HG03460 (cell line): ENCODE measurements at regions not wholly inside any gene's neighbourhood (a gene's known extent, or its start where the extent isn't known, plus 50 kb on each side); places are given as distances from the start of the nearest gene placed in this dataset.

Experiments used
- ATAC-seq: cut with Tn5 transposase; IDR thresholded peaks from one replicate; pipeline ENCODE4 v1.9.1; 2021; ENCODE audit not compliant: unreplicated experiment

DNA sequence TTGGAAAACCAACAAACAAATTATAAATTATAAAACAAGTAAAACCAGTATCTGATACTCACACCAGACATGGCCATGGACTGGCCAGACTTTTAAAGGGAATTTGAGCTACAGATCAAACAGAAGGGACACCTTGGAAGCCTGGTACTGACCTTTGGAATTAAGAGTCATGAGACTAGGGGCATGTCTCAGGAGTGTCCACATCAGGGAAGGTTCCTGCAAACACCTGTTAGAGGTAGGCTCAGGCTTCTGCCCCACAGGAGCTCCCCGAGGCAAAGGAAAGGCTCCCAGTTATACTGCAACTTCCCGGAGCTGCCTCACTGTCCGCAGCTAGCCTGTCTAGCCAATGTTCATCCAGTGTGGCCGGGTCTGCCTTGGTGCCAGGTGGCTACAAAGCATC lies 290.1 kb downstream of the BUD13 start:
- ATAC-seq = no peak

- ATAC-seq = no peak
Observed at GRCh38 chr11:116481126-116481675, 291.6 kb downstream of the BUD13 start.

DNA sequence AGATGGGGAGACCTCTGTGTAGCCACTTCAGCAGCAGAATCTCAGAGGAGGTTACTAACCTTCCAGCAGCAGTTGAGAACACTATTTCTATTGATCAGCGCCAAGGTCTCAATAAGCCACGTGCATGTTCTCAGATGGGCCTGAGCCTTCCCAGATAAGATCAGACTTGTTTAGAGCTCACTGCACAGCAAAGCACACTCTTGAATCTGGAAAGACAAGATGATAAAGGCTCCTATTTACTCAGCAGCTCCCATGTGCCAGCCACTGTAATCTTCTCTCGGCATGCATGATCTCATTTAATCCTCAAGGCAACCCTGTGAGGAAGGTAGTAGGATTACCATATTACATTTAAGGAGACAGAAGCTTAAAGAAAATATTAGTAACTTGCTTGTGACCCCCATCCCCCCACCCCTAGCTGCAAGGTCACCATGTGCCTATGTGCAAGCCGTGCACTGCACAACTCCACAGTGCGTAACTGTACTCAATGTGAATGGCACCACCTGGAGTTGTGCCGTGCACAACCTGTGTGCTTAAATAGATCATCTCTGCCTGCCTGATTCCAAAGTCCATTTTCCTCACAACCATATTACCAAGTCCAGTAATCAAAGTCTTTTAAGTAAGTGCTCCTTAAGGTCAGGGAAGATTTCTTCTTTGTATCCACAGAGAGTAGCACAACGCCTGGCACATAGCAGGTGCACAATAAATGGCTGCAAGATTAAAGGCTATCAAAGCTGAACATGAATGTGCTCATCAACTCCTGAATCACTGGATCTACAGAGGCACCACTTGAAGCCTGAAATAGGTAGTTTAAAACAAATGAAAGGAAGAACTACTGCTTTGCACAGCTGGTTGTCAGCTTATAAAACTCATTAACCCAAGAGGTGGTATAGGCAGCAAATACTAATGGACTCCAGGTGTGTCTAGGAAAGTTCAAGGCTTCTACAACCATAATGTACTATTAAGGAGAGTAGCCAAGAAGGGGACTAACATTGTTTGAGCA lies 293.8 kb downstream of the BUD13 start:
- ATAC-seq = no peak

DNA sequence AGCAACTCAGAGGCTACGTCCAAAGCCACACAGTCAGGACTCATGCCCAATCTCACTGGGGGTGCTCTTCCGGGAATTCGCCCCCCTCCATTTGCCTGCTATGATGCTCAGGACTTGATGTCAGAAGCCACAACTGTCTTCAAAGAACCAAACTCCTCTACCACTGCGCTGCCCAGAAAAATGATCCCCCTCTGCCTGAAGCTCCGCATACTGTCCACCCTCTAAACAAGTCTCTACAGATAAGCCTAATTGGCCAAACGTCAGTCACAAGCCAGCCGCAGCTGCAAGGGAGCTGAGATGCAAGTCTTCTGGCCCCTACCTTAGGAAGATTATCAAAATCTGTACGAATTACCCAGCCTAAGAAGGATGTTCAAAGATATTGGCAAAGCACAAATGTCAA lies 294.6 kb downstream of the BUD13 start:
- no peak for ATAC-seq

GRCh38 chr11:116473790-116474346 lies 298.9 kb downstream of the BUD13 start:
- no peak for ATAC-seq

DNA sequence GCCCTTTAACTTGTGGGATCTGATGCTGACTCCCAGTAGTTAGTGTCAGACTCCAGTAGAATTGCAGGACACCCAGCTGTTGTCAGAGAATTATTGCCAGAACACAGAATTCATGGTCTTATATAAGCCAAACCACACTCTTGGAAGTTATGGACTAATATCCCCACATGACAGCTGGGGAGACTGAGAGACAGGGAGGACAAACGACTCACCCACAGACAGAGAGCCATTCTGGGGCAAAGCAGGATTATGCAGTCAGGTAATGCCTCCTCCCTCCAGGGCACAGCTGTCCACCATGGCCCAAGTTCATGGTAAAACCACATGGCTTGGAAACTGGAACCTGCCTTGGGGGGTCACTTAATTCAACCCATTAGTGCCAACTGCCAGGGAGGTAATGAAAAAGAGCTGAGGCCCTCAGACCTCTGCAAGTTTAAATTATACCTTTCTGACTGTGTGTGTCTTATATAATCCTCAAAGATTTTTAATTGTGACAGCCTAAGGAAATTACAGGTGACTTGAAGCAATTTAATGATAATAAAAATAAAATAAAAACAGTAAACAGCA lies 299.5 kb downstream of the BUD13 start:
- no peak for ATAC-seq

DNA sequence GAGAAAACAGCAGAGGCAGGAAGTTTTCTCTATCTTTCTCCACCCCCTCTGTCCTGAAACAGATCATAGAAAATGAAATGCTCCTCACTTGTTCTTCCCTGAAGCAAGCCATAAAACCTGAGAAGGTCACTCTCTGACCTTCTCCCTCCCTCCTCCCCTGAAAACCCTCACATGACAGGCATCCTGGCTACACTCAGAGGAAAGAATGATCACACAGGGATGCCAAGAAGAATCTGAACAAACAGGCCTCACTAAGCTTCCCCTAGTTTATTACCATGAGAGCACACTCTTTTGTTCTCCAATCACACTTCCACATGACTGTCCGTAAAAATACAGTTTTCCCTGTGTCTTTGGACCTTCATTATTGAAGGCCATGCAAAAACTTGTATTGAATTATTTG lies 300.1 kb downstream of the BUD13 start:
- ATAC-seq = no peak

GRCh38 chr11:116471608-116472256 lies 301.1 kb downstream of the BUD13 start:
- ATAC-seq = no peak

- no peak for ATAC-seq
Observed at GRCh38 chr11:116468699-116469098, 304.1 kb downstream of the BUD13 start.

DNA sequence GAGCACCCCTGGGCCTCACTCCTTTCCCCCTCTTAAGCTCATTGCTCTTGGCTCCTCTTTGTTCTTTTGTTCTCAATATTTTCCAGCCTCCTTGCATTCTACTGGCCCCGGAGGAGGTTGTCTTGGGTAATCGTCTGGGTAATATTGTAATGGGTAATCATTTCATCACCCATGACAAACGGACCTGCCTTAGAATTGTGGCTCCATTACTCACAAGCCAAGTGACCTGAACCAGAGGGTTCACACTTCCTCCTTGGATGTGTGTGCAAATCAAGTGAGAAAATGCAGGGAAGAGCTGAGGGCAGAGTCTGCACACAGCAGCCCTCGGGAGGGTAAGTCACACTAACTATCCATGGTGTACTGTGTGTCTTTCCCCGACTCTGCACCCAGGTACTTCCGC lies 305.0 kb downstream of the BUD13 start:
- no peak for ATAC-seq

DNA sequence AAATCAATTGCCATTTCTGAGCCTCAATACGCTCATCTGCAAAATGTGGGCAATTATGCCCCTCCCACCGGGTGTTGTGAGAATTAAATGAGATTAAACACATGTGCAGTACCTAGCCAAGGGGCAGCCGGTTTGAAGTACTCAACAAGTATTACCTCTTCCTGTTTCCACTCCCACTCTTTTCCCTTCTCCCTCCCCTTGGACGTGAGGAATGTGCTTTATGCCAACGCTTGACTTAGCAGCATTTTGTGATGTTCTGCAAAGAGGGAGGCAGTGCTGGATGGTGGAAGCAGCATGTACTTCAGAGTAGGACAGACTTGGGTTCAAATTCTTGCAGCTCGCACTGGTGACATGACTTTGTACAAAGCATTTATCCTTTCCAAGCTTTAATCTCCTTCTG lies 306.0 kb downstream of the BUD13 start:
- ATAC-seq = no peak

- no peak for ATAC-seq
Observed at GRCh38 chr11:116466191-116466590, 306.6 kb downstream of the BUD13 start.

DNA sequence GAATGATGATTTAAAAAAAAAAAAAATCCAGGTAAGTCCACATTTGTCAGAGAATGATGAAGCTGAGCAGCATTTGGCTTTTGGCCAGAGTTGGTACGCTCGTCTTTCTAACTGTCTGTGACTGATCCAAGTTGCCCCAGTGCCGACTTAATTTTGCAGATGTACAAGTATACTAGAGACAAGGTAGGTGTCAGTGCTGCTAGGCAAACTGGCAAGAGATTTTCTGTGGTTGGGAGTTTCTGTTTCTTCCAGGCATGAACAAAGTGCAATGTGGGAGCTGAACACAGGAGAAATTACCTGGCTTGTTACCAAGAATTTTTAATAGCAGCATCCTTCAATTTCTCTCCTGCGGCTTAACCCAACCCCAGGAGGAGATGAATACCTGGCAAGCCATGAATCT lies 307.7 kb downstream of the BUD13 start:
- no peak for ATAC-seq

GRCh38 chr11:116461789-116462188 lies 311.0 kb downstream of the BUD13 start:
- ATAC-seq = no peak

DNA sequence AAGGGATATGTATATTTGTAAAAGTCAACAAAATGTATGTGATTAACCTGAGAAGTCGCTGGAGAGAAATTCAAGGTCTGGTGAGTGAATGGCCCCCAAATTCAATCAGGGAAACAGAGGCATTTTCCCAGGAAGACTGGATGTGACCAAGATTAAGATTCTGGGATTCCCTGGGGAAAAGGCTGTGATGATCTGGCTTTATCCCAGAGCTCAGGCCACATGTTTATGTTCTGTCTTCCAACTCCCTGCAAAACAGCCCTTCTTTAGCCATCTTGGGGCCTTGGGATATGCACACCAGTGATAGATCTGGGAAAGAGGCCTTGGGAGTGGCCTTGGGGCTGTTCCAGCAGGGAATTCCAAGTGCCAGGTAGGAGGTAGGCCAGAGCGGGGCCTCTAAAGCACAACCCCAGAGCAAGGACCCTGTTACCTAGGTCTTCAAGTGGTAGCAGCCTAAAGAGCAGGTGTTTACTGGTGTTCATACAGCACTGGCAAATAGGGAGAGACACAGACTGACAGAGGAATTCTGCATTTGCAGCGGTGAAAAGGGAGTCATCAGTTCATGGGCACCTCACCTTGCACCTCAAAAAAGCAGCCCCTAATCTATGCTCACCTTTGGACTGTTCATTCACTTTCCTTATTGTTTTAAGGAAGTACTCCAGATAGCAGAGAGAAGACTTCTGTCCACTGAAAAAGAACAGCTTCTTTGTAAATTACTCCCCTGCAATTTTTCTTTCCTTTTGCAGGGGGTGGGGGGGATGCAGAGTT lies 312.4 kb downstream of the BUD13 start:
- no peak for ATAC-seq

DNA sequence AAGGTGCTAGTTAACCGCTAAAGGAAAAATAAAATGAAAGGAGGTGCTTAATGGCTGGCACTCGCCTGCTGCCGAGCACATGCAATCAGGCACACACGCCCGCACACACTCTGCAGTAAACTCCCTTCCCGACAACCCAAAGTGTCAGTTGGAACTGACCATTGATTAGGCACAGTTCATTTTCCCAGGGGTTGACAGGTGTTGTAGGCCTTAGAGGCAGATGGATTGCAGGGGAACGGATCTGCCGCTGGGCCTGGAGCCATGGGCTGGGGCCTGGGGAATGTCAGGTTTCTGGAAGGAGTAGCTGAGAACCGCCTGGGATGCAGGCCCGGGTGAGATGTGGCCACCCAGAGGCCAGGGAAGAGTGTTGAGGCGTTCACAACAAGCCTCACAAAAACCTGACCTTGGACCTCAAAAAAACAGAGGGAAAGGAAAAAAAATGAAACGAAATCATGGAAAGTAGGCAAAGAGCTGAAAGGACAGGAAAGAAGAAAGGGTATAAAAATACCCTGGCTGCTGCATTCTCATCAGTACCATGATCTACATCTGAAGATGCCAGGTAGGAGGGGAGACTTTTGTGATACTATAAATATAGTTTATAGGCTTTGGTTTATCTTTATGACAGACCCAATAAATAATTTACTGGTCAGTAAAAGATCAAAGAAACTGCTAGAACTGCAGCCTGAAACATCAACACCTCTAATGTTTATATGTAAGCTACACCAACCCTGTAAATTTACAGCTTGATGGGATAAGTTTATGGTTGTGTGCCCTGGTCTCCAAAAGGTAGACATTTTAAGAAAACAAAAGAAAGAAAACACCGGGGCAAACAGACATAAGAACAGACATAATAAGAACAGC lies 313.4 kb downstream of the BUD13 start:
- ATAC-seq = no peak

DNA sequence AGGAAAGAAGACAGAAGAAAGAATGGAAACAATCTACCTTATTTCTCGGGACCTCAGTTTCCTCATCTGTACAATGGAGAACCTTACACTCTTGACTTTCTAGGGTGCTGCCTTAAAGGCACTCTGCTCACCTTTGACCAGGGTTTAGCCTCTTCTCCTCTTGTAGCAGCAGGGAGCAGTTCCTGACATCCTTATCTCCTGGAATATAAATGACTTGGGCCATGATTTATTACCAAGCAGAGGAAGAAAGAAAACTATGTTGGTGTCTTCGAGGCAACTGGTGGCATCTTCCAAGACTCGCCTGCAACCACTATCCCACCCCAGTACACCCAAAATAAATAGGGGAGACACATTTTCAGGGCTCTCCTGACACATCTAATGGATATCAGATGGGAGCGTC lies 314.2 kb downstream of the BUD13 start:
- ATAC-seq = no peak

DNA sequence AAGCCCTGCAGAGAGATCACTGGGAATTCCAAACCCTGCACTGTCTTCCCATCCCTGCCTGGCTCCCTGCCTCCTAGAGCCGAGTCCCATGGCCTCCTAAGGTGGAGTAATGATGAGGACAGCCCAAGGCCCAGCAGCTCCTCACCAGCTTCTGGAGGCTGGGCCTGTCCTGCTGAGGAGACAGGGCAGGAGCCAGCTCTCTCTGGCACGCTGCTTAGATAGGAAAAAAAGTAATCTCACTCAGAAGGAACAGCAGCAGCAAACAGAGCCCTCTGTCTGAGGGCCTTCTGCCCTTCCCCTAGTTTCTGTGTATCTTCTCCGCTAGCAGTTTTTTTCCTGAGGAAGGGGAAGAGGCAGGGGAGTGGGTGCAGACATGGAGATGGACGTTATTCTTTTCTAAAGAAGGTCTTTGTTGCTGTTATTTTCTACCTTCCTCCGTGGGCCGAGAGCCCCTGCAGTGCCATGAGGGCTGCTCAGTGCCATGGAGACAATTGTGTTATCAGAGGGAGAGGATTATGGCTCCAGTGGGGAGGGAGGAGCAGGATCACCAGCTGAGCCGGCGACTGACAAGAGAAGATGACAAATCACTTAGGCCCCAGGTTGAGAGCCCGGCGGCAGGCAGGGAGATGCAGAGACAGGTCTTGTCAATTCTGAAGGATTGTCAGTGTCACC lies 315.3 kb downstream of the BUD13 start:
- no peak for ATAC-seq

DNA sequence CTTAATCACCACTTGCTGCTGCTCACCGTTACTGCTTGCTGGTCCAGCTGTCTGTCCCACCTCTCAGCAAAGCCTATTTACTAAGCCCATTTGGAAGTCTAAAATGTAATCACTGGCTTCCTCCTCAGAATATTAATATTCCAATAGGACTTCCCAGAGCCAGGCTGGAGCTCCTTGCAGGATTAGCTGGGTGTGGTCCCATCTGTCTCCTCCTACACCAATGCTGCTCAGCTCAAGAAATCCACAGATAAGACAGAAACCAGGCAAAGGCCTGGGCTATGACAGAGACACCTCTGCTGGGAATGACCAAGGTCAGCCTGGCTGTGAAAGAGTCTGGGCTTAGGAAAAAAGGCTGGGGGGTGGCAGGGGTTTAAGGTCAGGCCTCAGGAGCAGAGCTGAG lies 317.8 kb downstream of the BUD13 start:
- ATAC-seq = no peak
